ENCODE measurements at regions not wholly inside any gene's neighbourhood (a gene's known extent, or its start where the extent isn't known, plus 50 kb on each side); places are given as distances from the start of the nearest gene placed in this dataset.
"Not testable (repeated sequence)": the region's sequence is repeated elsewhere in the genome, so short reads cannot be mapped to it uniquely, and the experiment has no call there.

DNA sequence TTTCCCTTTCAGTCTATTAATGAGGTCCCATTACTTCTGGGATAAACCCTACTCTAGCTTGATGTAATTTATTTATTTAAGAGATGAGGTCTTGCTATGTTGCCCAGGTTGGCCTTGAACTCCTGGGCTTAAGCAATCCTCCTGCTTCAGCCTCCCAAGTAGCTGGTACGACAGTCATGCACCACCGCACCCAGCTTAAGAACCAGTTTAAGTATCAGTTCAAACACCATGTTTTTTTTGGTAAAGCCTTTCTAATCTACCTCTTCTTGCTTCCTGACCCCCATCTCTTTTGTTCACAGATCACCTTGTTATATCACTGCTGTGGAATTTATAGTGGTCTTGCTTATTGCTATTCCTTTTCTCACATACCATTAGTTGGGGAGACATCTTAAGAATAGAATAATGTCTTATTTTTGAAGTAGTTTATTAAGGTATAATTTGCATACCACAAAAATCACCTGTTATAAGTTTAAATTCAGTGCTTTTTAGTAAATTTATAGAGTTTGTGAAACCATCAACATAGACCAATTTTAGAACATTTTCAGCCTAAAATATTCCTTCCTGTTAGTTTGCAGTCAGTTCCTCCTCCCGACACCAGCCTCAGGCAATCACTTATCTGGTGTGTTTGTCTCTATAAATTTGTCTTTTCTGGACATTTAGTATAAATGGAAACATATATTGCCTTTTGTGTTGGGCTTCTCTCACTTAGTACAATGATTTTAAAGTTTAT lies 257.9 kb downstream of the PDCD6IP start:
- TF ChIP-seq, protein P1, sequence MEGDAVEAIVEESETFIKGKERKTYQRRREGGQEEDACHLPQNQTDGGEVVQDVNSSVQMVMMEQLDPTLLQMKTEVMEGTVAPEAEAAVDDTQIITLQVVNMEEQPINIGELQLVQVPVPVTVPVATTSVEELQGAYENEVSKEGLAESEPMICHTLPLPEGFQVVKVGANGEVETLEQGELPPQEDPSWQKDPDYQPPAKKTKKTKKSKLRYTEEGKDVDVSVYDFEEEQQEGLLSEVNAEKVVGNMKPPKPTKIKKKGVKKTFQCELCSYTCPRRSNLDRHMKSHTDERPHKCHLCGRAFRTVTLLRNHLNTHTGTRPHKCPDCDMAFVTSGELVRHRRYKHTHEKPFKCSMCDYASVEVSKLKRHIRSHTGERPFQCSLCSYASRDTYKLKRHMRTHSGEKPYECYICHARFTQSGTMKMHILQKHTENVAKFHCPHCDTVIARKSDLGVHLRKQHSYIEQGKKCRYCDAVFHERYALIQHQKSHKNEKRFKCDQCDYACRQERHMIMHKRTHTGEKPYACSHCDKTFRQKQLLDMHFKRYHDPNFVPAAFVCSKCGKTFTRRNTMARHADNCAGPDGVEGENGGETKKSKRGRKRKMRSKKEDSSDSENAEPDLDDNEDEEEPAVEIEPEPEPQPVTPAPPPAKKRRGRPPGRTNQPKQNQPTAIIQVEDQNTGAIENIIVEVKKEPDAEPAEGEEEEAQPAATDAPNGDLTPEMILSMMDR (IDR thresholded peaks at IDR 0.05; ENCODE audit: low read depth, low read length), result no peak
- Histone ChIP-seq H3K4me3 (no peak overlapping the region), H3K27me3 (no peaks in the 10 kb centered on the region), H3K36me3 (no peaks in the 10 kb centered on the region), H3K27ac (no peak overlapping the region), H3K4me1 (ENCODE audit: low read depth) (no peaks in the 10 kb centered on the region), H3K9me3 (ENCODE audit: low read depth) (no peaks in the 10 kb centered on the region)
- DNase-seq (ENCODE audit: low read depth in 1 of 2, low spot score in 1 of 2), result no peak

DNA sequence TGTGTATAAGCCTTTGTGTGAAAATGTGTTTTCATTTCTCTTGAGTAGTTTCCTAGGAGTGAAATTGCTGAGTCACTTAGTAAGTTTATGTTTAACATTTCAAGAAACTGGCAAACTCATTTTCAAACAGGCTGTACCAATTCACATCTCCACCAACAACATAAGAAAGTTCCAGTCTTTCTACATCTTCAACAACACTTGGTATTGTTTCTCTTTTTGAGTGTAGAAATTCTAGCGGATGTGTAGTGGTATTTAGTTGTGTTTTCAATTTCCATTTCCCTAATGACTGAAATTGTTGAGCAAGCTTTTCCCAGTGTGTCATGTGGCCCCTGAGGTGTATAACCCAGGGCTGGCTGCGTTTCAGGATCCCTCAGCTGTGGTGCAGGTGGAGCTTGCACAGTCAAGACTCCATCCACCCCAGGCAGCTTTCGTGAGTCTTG lies 258.5 kb downstream of the PDCD6IP start:
- H3K36me3 ChIP-seq, result no peaks in the 10 kb centered on the region
- no peaks in the 10 kb centered on the region for H3K4me1 ChIP-seq (ENCODE audit: low read depth)
- H3K4me3 ChIP-seq, result no peak overlapping the region
- H3K27ac ChIP-seq, result no peak overlapping the region
- H3K27me3 ChIP-seq, result no peaks in the 10 kb centered on the region
- TF ChIP-seq, protein P1 (IDR thresholded peaks at IDR 0.05; ENCODE audit: low read depth, low read length), result no peak
- DNase-seq (ENCODE audit: low read depth in 1 of 2, low spot score in 1 of 2), result no peak
- no peaks in the 10 kb centered on the region for H3K9me3 ChIP-seq (ENCODE audit: low read depth)

DNA sequence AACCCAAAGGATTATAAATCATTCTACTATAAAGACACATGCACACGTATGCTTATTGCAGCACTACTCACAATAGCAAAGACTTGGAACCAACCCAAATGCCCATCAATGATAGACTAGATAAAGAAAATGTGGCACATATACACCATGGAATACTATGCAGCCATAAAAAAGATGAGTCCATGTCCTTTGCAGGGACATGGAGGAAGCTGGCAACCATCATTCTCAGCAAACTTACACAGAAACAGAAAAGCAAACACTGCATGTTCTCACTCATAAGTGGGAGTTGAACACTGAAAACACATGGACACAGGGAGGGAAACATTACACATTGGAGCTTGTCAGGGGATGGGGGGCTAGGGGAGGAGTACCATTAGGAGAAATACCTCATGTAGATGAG lies 262.6 kb downstream of the PDCD6IP start:
- H3K27me3 ChIP-seq; H3K9me3 ChIP-seq (ENCODE audit: low read depth); H3K27ac ChIP-seq; H3K4me3 ChIP-seq; DNase-seq (ENCODE audit: low read depth in 1 of 2, low spot score in 1 of 2); H3K36me3 ChIP-seq; H3K4me1 ChIP-seq (ENCODE audit: low read depth): not testable (repeated sequence)

DNA sequence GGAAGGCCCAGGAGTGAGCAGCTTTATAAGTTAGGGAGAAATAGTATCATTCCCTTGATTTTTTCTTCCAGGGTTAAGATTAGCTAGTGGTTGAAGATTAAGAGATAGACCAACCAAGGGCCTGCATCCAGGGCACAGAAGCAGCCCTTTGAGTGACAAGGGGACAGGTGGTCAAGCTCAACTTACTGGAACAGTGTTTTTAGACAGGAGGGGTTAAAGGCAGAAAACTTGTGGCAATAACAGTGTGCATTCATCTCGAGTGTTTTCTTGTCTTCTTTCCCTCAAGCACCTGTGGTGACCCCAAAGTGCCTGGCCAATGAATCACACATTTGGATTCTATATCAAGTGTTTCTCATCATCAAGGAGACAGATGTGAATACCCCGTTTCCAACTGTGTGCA lies 267.5 kb downstream of the PDCD6IP start:
- Histone ChIP-seq H3K9me3 (ENCODE audit: low read depth) (no peaks in the 10 kb centered on the region), H3K4me3 (no peak overlapping the region), H3K27me3 (no peaks in the 10 kb centered on the region), H3K27ac (no peak overlapping the region), H3K4me1 (ENCODE audit: low read depth) (no peaks in the 10 kb centered on the region), H3K36me3 (no peaks in the 10 kb centered on the region)
- DNase-seq (ENCODE audit: low read depth in 1 of 2, low spot score in 1 of 2), result no peak
- TF ChIP-seq, protein P1 (IDR thresholded peaks at IDR 0.05; ENCODE audit: low read depth, low read length), result no peak

DNA sequence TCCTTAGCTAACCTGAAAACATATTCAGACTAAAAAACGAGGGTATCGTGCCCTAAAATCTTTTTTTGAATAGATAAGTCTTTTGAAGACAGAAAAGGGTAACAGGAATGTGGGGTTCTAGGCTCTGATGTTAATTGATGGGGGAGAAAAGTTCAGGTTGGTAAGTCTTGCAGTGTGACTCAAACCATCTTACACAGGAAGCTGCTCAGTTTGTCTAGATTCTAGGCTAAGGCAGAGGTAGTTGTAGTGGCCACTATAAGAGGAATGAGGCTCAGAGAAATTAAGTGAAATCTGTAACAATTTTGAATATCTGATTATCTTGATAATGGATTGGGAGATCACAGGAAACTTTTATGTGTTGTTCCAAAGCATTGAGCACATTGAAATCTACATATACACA lies 267.9 kb downstream of the PDCD6IP start:
- TF ChIP-seq, protein P1 (IDR thresholded peaks at IDR 0.05; ENCODE audit: low read depth, low read length), result no peak

DNA sequence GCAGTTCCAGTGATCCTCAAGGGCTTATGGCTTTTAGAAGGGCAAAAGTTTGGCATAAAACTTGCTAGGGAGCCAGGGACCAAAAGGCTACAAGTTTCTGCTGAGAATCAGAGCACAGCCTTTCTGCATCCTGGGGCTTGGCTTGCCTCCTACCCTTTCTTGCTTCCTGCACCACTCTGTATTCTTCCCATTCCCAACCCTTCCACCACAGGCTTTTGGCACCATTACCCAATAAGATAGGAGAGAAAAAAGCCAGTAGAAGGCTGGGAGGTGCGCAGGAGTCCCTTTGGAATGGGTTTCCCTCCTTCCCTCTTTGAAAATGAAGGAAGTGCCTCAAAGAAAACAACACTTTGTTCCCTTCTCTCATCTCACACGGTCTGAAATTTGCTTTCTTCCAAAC lies 268.6 kb downstream of the PDCD6IP start:
- TF ChIP-seq, protein P1 (IDR thresholded peaks at IDR 0.05; ENCODE audit: low read depth, low read length), result no peak
- H3K4me1 ChIP-seq (ENCODE audit: low read depth), result no peaks in the 10 kb centered on the region
- no peaks in the 10 kb centered on the region for H3K9me3 ChIP-seq (ENCODE audit: low read depth)
- no peaks in the 10 kb centered on the region for H3K27me3 ChIP-seq
- no peaks in the 10 kb centered on the region for H3K36me3 ChIP-seq
- DNase-seq (ENCODE audit: low read depth in 1 of 2, low spot score in 1 of 2), result no peak
- no peak overlapping the region for H3K27ac ChIP-seq
- no peak overlapping the region for H3K4me3 ChIP-seq

More for the DNA sequence above, 267.9 kb downstream of the PDCD6IP start:
- H3K9me3 ChIP-seq (ENCODE audit: low read depth), result no peaks in the 10 kb centered on the region
- no peak overlapping the region for H3K4me3 ChIP-seq
- no peaks in the 10 kb centered on the region for H3K4me1 ChIP-seq (ENCODE audit: low read depth)
- no peak overlapping the region for H3K27ac ChIP-seq
- no peaks in the 10 kb centered on the region for H3K27me3 ChIP-seq
- no peak for DNase-seq (ENCODE audit: low read depth in 1 of 2, low spot score in 1 of 2)
- H3K36me3 ChIP-seq, result no peaks in the 10 kb centered on the region

Data from cardiac muscle cell (in vitro differentiated cells and primary cell).